NCI-H2196 (cell line): ENCODE measurements at regions not wholly inside any gene's neighbourhood (a gene's known extent, or its start where the extent isn't known, plus 50 kb on each side); places are given as distances from the start of the nearest gene placed in this dataset.
"Not testable (repeated sequence)": the region's sequence is repeated elsewhere in the genome, so short reads cannot be mapped to it uniquely, and the experiment has no call there.

Experiments used
- DNase-seq: peaks from one replicate; lab custom pipeline; 2025; ENCODE audit not compliant: unreplicated experiment; lab: John Stamatoyannopoulos, UW

- no peak for DNase-seq
Measured at GRCh38 chr17:30589431-30589830, 112.2 kb downstream of the GOSR1 start.

DNA sequence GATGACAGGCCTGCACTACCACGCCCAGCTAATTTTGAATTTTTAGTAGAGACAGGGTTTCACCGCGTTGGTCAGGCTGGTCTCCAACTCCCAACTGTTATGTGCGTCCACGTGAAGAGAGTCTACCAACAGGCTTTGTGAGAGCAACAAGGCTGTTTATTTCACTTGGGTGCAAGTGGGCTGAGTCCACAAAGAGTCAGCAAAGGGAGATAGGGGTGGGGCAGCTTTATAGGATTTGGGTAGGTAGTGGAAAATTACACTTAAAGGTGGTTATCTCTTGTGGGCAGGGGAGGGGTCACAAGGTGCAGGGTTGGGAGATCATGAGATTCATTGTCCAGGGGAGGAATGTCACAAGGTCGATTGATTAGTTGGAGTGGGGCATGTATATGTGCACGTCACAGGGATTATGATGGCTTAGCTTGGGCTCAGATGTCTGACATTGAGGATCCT, 111.6 kb downstream of the GOSR1 start:
- no peak for DNase-seq

DNA sequence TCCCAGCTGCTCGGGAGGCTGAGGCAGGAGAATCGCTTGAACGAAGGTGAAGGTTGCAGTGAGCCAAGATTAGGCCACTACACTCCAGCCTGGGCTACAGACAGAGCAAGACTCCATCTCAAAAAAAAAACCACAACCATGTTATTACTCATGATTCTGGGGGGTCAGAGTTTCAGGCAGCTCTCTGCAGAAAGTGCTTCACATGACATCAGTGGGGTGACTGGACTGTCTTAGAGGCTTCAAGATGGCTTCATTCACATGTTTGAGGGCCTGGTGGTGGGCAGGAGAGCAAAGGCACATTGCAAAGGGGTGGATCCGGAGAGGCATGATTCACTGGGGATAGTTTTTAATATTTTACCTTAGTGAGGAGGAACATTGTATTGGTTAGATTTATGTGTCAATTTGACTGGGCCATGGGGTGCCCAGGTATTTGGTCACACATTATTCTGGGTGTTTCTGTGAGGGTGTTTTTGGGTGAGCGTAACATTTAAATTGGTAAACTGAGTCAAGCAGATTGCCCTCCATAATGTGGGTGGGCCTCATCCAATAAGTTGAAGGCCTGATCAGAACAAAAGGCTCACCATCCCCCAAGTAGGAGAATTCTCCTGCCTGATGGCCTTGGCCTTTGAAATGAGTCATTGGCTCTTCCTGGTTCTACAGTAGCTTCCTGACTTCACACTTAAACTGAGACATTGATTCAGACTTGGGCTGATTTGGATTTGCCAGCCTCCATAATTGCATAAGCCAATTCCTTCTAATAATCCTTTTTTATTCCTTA, 109.8 kb downstream of the GOSR1 start:
- DNase-seq: no peak

DNA sequence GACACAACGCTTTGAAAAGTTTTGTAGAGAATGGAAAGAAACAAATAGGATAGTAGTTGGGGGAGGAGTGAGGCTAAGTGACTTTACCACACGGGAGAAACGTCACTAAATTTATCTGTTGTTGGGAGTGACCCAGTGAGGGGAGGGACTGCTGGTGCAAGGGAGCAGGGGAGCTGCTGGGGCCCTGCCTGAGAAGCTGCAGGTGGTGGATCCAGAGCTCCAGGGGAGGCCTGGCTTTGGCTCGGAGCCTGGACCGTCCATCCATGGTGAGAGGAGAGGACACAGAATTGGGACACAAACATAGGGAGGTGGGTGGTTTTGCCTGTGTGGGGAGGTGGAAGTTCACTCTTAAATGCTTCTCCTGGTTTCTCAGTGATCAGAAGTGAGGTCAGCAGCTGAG, 107.6 kb downstream of the GOSR1 start:
- DNase-seq: no peak

DNA sequence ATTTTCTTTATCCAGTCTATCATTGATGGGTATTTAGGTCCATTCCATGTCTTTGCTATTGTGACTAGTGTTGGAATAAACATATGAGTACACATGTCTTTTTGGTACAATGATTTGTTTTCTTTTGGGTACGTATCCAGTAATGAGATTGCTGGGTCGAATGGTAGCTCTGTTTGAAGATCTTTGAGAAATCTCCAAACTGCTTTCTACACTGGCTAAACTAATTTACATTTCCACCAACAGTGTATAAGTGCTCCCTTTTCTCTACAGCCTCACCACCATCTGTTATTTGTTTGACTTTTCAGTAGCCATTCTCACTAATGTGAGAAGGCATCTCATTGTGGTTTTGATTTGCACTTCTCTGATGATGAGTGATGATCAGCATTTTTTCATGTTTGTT, 103.7 kb downstream of the GOSR1 start:
- no peak for DNase-seq

- no peak for DNase-seq
Measured at GRCh38 chr17:30579610-30580315, 102.6 kb downstream of the GOSR1 start.

GRCh38 chr17:30578015-30578717, 101.0 kb downstream of the GOSR1 start:
- DNase-seq: not testable (repeated sequence)
